Body of pancreas (tissue), 4 donors: ENCODE measurements at regions not wholly inside any gene's neighbourhood (a gene's known extent, or its start where the extent isn't known, plus 50 kb on each side); places are given as distances from the start of the nearest gene placed in this dataset.

Source experiments
- POLR2A ChIP-seq, 3 donors: fragments of 450-650 bp; IDR thresholded peaks; one replicate each; pipeline ENCODE4 v1.6.1; 2016; ENCODE audit warnings: antibody characterized with exemption in 3 of 3, mild to moderate bottlenecking in 2 of 3
- TF ChIP-seq, protein P1 (sequence below), 7 experiments: fragments of 450-650 bp in 4 of 7; fragments of 200-600 bp in 3 of 7; sonication (generic) in 3 of 7; IDR thresholded peaks; one replicate each; pipeline ENCODE4 v1.5.1; 2016 to 2019; ENCODE audit warnings: antibody characterized with exemption in 7 of 7

DNA sequence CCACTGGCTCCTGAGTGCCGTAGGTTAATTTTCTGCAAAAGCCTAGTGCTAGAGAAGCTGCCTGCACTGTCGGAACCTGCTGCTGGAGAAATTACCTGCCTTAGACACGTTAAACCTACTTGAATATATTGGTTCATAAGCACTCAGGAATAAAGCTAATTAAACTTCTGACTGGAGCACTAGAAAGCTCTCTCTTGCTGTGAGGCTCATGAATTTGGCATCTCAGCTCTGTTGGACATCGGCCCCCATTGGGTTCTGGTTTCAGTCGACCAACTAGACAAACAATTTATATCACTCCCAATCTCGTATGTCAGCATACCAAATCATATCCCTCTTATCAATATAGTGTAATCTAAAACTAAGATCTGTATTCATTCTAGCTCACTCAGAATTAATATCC, 52.4 kb upstream of the SEMA3C start:
- TF ChIP-seq POLR2A (IDR thresholded peaks at IDR 0.05) = no peak
- TF ChIP-seq, protein P1, sequence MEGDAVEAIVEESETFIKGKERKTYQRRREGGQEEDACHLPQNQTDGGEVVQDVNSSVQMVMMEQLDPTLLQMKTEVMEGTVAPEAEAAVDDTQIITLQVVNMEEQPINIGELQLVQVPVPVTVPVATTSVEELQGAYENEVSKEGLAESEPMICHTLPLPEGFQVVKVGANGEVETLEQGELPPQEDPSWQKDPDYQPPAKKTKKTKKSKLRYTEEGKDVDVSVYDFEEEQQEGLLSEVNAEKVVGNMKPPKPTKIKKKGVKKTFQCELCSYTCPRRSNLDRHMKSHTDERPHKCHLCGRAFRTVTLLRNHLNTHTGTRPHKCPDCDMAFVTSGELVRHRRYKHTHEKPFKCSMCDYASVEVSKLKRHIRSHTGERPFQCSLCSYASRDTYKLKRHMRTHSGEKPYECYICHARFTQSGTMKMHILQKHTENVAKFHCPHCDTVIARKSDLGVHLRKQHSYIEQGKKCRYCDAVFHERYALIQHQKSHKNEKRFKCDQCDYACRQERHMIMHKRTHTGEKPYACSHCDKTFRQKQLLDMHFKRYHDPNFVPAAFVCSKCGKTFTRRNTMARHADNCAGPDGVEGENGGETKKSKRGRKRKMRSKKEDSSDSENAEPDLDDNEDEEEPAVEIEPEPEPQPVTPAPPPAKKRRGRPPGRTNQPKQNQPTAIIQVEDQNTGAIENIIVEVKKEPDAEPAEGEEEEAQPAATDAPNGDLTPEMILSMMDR (IDR thresholded peaks at IDR 0.05) = no peak
